NCI-H774 (cell line): ENCODE measurements at regions not wholly inside any gene's neighbourhood (a gene's known extent, or its start where the extent isn't known, plus 50 kb on each side); places are given as distances from the start of the nearest gene placed in this dataset.
A peak's percentile ranks its signal among the peaks of the same experiment; 100 is the strongest.

ENCODE experiments used
- DNase-seq: peaks from one replicate; lab custom pipeline; 2025; lab: John Stamatoyannopoulos, UW

- no peak for DNase-seq
These were observed 215.3 kb downstream of the BARX2 start for GRCh38 chr11:129590753-129591475.

GRCh38 chr11:129591527-129591926 lies 215.9 kb downstream of the BARX2 start:
- DNase-seq = no peak

- no peak for DNase-seq
These were observed 216.5 kb downstream of the BARX2 start for GRCh38 chr11:129592191-129592590.

- peak; percentile 54 for DNase-seq
These were observed 217.4 kb downstream of the BARX2 start for GRCh38 chr11:129593098-129593497.

GRCh38 chr11:129595038-129595962 lies 219.7 kb downstream of the BARX2 start:
- DNase-seq = no peak

- no peak for DNase-seq
These were observed 219.3 kb upstream of the TMEM45B start for GRCh38 chr11:129596351-129596750.

- no peak for DNase-seq
These were observed 217.3 kb upstream of the TMEM45B start for GRCh38 chr11:129598378-129598777.

GRCh38 chr11:129605815-129606214 lies 209.8 kb upstream of the TMEM45B start:
- DNase-seq = peak; percentile 20

GRCh38 chr11:129608711-129609110 lies 206.9 kb upstream of the TMEM45B start:
- DNase-seq = no peak

GRCh38 chr11:129610125-129610524 lies 205.5 kb upstream of the TMEM45B start:
- no peak for DNase-seq

- DNase-seq = no peak
These were observed 205.1 kb upstream of the TMEM45B start for GRCh38 chr11:129610545-129610944.

GRCh38 chr11:129611661-129612446 lies 203.8 kb upstream of the TMEM45B start:
- DNase-seq = no peak

- no peak for DNase-seq
These were observed 203.1 kb upstream of the TMEM45B start for GRCh38 chr11:129612447-129612961.

- no peak for DNase-seq
These were observed 202.6 kb upstream of the TMEM45B start for GRCh38 chr11:129613071-129613470.

- DNase-seq = no peak
These were observed 201.2 kb upstream of the TMEM45B start for GRCh38 chr11:129614256-129614944.

- DNase-seq = no peak
These were observed 197.5 kb upstream of the TMEM45B start for GRCh38 chr11:129618046-129618569.

- no peak for DNase-seq
These were observed 195.2 kb upstream of the TMEM45B start for GRCh38 chr11:129620237-129621104.

GRCh38 chr11:129625930-129626329 lies 189.7 kb upstream of the TMEM45B start:
- DNase-seq = peak; percentile 67

- no peak for DNase-seq
These were observed 184.4 kb upstream of the TMEM45B start for GRCh38 chr11:129631201-129631600.

GRCh38 chr11:129636926-129637325 lies 178.7 kb upstream of the TMEM45B start:
- DNase-seq = no peak
